GM18907 (cell line): ENCODE measurements at regions not wholly inside any gene's neighbourhood (a gene's known extent, or its start where the extent isn't known, plus 50 kb on each side); places are given as distances from the start of the nearest gene placed in this dataset.

Experiments
- ATAC-seq: cut with Tn5 transposase; IDR thresholded peaks from one replicate; pipeline ENCODE4 v1.9.1; 2021; ENCODE audit warnings: mild to moderate bottlenecking, moderate library complexity; ENCODE audit not compliant: unreplicated experiment

GRCh38 chr5:13569090-13569715, 375.3 kb downstream of the DNAH5 start:
- ATAC-seq = no peak

GRCh38 chr5:13567819-13568218, 376.7 kb downstream of the DNAH5 start:
- no peak for ATAC-seq

- ATAC-seq = no peak
Observed at GRCh38 chr5:13566871-13567339, 377.6 kb downstream of the DNAH5 start.

DNA sequence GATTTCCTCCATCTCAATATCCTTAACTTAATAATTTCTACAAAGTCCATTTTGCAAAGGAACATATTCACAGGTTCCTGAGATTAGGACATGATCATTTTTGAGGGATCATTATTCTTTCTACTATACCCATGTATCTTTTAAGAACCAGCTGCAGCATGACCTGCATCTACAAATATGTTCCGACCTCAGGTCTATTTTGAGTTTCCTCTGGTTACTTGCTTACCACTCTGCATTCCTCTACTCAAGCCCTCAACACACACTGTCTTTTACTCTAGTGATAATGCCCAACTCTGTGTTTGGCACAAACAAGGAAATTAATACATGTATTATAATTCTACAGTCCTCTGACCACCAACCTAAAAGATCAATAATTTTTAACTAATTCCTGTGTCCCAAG, 386.1 kb downstream of the DNAH5 start:
- no peak for ATAC-seq

GRCh38 chr5:13553896-13554295, 390.6 kb downstream of the DNAH5 start:
- ATAC-seq = no peak

DNA sequence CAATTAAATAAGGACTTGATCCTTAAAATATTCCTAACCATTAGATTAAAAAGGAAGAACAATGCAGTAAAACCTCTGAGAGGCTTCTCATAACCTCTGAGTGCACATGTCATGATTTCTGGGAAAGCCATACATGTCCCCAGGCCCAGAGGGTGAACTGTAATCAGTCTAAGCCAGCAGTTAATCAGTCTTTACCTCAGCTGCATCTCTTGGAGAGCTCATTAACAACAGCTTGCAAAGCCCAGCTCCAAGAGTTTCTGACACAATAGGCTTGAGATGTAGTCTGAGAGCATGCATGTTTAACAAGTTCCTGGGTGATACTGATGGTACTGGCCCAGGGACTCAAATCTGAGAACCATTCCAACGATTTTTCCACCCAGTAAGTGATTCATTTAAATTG, 392.1 kb downstream of the DNAH5 start:
- no peak for ATAC-seq

DNA sequence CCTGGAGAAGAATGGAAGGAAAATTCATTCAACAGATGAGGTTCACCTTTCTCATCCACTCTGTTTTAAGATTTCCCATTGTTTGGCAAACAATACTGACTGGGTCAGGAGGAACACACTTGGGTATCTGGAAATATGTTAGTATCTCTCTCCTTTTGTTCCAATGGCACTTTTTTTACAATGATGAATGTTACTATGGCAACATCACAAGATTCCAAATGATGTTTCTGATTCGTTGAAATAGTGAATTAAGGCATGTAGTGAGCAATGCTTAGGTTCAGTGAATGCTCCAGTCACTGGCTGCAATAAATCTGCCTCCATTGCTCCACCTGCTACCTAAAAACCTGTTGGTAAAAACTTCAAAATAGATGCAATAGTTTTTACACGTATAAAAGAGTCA, 392.8 kb downstream of the DNAH5 start:
- ATAC-seq = no peak

GRCh38 chr5:13540168-13540750, 404.2 kb downstream of the DNAH5 start:
- ATAC-seq = no peak

- no peak for ATAC-seq
Observed at GRCh38 chr5:13536933-13537332, 407.6 kb downstream of the DNAH5 start.

GRCh38 chr5:13533833-13534232, 410.7 kb downstream of the DNAH5 start:
- ATAC-seq = no peak

DNA sequence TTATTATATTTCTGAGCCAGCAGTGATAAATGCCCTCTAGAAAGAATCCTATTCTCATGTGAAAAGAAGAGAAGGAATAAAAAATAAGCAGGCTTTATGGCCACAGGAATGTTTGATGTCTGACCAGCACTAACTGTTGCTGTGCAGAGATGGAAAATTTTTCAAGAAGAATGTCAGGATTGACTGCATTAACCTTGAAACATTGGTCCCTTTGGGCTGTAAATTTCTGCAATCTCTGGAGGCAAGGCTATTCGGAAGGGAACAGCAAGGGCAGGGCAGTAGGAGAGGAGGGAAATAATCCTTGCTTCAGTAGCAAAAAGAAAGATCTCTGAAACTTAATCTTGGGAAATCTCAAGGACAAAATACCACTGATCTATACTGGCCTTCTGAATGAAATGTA, 415.2 kb downstream of the DNAH5 start:
- no peak for ATAC-seq

DNA sequence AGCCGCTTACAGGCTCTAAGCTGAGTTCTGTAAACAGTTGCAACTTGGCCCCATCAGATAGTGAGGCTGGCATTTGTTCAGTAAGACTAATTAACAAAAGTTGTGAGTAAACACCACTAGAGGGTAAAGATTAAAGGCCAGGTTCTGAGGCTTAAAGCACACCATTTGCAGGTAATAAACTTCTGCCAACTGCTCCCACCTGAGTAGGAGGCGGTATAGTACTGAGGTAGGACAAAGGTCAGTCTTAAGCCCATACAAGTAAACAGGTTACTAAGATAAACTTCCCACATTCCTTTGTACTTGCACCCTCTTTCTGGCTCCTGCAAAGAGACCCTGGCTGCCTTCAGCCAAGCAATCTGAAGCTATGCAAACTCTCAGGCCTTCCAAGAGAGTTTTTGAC, 419.6 kb downstream of the DNAH5 start:
- ATAC-seq = no peak

DNA sequence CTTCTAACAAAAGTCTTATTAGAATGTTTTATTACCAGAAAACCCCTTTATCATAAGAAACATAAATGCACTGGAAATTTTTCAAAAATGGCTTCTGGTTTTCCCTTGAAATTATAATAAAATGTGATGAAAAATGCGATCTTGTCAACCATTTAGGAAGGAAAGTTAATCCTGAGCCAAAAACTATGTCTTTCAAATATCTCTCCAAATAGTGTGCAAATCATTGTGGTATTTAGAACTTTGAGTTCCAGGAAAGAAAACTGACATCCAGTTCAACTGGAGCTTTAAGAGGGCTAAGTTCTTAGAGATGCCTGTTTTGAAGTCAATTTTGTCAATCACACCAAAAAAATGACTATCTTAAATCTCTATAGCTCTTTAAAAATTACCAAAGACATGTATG, 425.4 kb downstream of the DNAH5 start:
- ATAC-seq = no peak

- no peak for ATAC-seq
Observed at GRCh38 chr5:13516195-13516594, 428.3 kb downstream of the DNAH5 start.

- no peak for ATAC-seq
Observed at GRCh38 chr5:13511442-13511841, 433.0 kb downstream of the DNAH5 start.

DNA sequence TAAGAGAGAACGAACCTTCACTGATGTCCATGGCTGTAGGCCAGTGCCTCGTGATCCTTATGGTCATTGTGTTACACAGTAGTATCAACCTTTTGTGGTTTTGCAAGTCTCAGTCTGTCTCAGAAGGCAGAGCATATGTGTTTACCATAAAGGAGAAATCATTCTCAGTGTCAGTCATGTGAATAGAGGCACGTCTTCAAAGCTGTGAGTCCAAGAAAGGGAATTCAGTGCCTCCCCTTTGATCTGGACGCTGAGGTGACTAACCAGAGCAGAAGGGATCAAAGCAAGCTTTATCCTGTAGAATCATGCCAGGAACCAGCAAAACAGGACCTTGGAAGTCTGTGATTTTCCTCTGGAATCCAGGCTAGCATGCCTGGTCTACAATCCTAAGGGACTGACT, 433.9 kb downstream of the DNAH5 start:
- ATAC-seq = no peak

DNA sequence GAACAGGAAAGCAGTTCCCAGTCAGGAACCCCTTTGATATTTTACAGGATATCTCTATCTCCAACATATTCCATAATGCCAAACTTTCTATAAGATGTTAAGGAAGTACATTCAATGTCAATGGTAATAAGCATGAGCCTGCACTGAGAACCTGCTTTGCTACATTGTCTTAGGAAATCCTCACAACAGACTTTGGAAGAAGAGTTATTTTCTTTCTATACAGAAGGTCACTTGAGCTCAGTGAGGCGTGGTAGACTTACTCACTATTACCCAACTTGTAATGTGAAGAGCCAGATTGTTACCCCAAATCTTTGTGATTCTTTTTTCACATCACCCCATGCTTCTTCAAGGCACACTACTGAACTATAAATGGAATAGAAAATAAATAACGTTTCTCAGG, 435.9 kb downstream of the DNAH5 start:
- ATAC-seq = no peak

- no peak for ATAC-seq
Observed at GRCh38 chr5:13505326-13505725, 439.2 kb downstream of the DNAH5 start.

DNA sequence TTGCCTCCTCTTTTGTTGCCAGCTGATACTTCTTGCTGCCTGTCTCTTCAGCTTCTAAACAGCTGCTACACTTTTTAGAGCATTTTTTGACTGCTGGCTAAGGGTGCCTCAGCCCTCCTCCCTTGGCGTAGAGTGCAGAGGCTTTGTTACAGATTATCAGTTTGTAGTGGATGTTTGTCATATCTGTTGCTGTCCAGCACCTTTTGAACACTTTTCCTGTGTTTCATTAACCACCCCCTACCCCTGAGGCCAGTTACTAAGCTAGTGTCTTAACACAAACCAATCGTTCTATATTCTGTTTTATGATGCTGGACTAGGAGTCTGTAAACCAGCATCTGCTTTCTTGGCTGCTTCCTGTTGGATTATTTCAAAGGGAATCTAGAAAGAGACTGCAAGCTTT, 441.5 kb downstream of the DNAH5 start:
- ATAC-seq = no peak

DNA sequence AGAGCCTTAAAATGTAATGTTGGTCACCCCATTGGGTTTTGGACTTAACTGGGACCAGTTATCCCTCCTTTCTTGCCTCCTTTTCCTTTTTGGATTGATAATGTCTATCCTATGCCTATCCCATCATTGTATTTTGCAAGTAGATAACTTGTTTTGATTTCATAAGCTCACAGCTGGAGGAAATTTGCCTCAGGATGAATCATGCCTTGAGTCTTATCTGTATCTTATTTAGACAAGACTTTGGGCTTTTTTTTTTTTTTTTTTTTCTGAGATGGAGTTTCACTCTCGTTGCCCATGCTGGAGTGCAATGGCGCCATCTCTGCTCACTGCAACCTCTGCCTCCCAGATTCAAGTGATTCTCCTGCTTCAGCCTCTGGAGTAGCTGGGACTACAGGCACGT, 443.3 kb downstream of the DNAH5 start:
- ATAC-seq = no peak

DNA sequence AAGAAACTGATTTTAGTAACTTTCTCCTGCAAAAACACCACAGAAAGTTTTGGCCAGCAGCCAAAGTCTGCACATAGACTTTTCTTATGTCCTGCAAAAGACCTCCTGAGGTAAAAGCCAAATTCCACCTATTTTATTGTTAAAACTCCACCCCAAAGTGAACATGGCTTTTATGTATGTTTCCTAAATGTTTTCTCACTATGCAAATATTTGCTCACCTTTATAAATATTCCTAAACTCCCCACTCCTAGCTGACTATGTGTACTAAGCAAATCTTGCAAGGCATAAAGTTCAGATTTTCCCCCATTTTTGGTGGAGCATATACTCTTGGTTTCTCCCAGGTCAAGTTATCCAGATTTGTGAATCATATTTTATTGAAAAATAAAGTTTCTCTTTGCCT, 446.2 kb downstream of the DNAH5 start:
- ATAC-seq = no peak

GRCh38 chr5:13488254-13488931, 456.1 kb downstream of the DNAH5 start:
- ATAC-seq = no peak
